HG02970 (cell line): ENCODE measurements at regions not wholly inside any gene's neighbourhood (a gene's known extent, or its start where the extent isn't known, plus 50 kb on each side); places are given as distances from the start of the nearest gene placed in this dataset.
"Not testable (repeated sequence)": the region's sequence is repeated elsewhere in the genome, so short reads cannot be mapped to it uniquely, and the experiment has no call there.

ENCODE experiments used
- ATAC-seq: cut with Tn5 transposase; IDR thresholded peaks from one replicate; pipeline ENCODE4 v1.9.1; 2021; ENCODE audit warnings: mild to moderate bottlenecking, moderate library complexity, moderate number of reproducible peaks; ENCODE audit not compliant: unreplicated experiment, low FRiP score

- ATAC-seq = no peak
Measured at GRCh38 chr7:17436126-17436525, 137.7 kb downstream of the AHR start.

GRCh38 chr7:17437586-17437985 lies 139.1 kb downstream of the AHR start:
- ATAC-seq = no peak

GRCh38 chr7:17440025-17440784 lies 141.8 kb downstream of the AHR start:
- ATAC-seq = not testable (repeated sequence)

GRCh38 chr7:17440831-17441230 lies 142.4 kb downstream of the AHR start:
- ATAC-seq = no peak

GRCh38 chr7:17441557-17441956 lies 143.1 kb downstream of the AHR start:
- ATAC-seq = no peak

GRCh38 chr7:17444151-17444550 lies 145.7 kb downstream of the AHR start:
- no peak for ATAC-seq

GRCh38 chr7:17444673-17445072 lies 146.2 kb downstream of the AHR start:
- ATAC-seq = no peak

GRCh38 chr7:17446340-17446739 lies 147.9 kb downstream of the AHR start:
- ATAC-seq = no peak

- no peak for ATAC-seq
Measured at GRCh38 chr7:17447728-17448478, 149.5 kb downstream of the AHR start.

GRCh38 chr7:17448479-17449423 lies 150.3 kb downstream of the AHR start:
- ATAC-seq = no peak

GRCh38 chr7:17456541-17456940 lies 158.1 kb downstream of the AHR start:
- ATAC-seq = no peak

- ATAC-seq = no peak
Measured at GRCh38 chr7:17460001-17460400, 161.5 kb downstream of the AHR start.

GRCh38 chr7:17460665-17461064 lies 162.2 kb downstream of the AHR start:
- no peak for ATAC-seq

- ATAC-seq = no peak
Measured at GRCh38 chr7:17462131-17462631, 163.7 kb downstream of the AHR start.

- no peak for ATAC-seq
Measured at GRCh38 chr7:17463511-17464085, 165.1 kb downstream of the AHR start.

- no peak for ATAC-seq
Measured at GRCh38 chr7:17466216-17466615, 167.8 kb downstream of the AHR start.

GRCh38 chr7:17467386-17467945 lies 169.0 kb downstream of the AHR start:
- no peak for ATAC-seq

- no peak for ATAC-seq
Measured at GRCh38 chr7:17471325-17471724, 172.9 kb downstream of the AHR start.

GRCh38 chr7:17472518-17472917 lies 174.1 kb downstream of the AHR start:
- ATAC-seq = no peak

GRCh38 chr7:17472939-17473338 lies 174.5 kb downstream of the AHR start:
- ATAC-seq = no peak
